ENCODE measurements at regions not wholly inside any gene's neighbourhood (a gene's known extent, or its start where the extent isn't known, plus 50 kb on each side); places are given as distances from the start of the nearest gene placed in this dataset.

DNA sequence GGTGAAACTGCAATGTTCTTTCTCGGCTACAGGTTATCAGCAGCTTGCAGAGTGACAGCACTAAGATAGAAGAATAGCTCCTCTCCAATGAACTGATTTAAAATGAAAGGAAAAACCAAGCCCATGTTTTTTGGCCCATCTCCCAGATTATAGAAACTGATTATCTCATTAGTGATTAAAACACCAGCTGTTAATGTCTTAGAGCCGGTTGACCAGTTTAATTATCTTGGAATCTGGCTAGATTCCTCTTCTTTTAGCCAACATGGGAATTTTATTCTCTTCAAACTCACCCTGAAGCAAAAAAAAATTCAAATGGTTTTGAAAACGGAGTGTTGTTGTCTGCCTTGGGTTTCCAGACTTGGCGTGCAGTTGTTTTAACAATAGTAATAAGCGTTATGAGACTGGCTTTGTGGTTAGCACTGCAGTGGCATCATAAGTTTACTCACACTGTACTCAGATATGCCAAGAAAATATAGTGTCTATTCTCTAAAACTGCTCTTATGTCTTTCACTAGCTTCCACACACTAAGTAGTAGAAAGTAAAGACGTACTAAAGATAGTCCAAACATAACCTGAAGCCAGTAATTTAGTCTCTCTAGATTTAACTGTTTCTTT, 665.3 kb downstream of the STK39 start:
- TF ChIP-seq SRF (IDR thresholded peaks at IDR 0.05; ENCODE audit: low read depth, low read length) (no peak), SIRT6 (IDR thresholded peaks at IDR 0.05; ENCODE audit: low read length) (no peak), CHD2 (IDR thresholded peaks at IDR 0.05; ENCODE audit: low read length) (no peak), POLR2AphosphoS5 (IDR thresholded peaks at IDR 0.05; ENCODE audit: low read depth, low read length) (no peak), SAP30 (IDR thresholded peaks at IDR 0.05; ENCODE audit: insufficient read depth, insufficient replicate concordance, low read length) (no peak), EP300 (IDR thresholded peaks at IDR 0.05; ENCODE audit: borderline replicate concordance in 1 of 2, low read depth in 2 of 2, low read length in 2 of 2) (no peak), EZH2 (IDR thresholded peaks at IDR 0.05; ENCODE audit: low read depth, low read length, severe bottlenecking) (no peak), POLR2A (IDR thresholded peaks at IDR 0.05; ENCODE audit: control extremely low read depth in 1 of 2, low read depth in 2 of 2, low read length in 2 of 2) (no peak), RAD21 (IDR thresholded peaks at IDR 0.05 in 1 of 2, conservative IDR thresholded peaks at IDR 0.05 in 1 of 2; ENCODE audit: low read depth in 2 of 2, low read length in 2 of 2) (no peak), POU5F1 (IDR thresholded peaks at IDR 0.05; ENCODE audit: low read depth, low read length) (no peak)
- TF ChIP-seq, protein P1, sequence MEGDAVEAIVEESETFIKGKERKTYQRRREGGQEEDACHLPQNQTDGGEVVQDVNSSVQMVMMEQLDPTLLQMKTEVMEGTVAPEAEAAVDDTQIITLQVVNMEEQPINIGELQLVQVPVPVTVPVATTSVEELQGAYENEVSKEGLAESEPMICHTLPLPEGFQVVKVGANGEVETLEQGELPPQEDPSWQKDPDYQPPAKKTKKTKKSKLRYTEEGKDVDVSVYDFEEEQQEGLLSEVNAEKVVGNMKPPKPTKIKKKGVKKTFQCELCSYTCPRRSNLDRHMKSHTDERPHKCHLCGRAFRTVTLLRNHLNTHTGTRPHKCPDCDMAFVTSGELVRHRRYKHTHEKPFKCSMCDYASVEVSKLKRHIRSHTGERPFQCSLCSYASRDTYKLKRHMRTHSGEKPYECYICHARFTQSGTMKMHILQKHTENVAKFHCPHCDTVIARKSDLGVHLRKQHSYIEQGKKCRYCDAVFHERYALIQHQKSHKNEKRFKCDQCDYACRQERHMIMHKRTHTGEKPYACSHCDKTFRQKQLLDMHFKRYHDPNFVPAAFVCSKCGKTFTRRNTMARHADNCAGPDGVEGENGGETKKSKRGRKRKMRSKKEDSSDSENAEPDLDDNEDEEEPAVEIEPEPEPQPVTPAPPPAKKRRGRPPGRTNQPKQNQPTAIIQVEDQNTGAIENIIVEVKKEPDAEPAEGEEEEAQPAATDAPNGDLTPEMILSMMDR (IDR thresholded peaks at IDR 0.05; ENCODE audit: control extremely low read depth in 1 of 3, insufficient read depth in 1 of 3, low read depth in 1 of 3, low read length in 3 of 3) = no peak
- TF ChIP-seq, protein P2, sequence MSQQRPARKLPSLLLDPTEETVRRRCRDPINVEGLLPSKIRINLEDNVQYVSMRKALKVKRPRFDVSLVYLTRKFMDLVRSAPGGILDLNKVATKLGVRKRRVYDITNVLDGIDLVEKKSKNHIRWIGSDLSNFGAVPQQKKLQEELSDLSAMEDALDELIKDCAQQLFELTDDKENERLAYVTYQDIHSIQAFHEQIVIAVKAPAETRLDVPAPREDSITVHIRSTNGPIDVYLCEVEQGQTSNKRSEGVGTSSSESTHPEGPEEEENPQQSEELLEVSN (IDR thresholded peaks at IDR 0.05) = no peak
